ENCODE measurements at regions not wholly inside any gene's neighbourhood (a gene's known extent, or its start where the extent isn't known, plus 50 kb on each side); places are given as distances from the start of the nearest gene placed in this dataset.

DNA sequence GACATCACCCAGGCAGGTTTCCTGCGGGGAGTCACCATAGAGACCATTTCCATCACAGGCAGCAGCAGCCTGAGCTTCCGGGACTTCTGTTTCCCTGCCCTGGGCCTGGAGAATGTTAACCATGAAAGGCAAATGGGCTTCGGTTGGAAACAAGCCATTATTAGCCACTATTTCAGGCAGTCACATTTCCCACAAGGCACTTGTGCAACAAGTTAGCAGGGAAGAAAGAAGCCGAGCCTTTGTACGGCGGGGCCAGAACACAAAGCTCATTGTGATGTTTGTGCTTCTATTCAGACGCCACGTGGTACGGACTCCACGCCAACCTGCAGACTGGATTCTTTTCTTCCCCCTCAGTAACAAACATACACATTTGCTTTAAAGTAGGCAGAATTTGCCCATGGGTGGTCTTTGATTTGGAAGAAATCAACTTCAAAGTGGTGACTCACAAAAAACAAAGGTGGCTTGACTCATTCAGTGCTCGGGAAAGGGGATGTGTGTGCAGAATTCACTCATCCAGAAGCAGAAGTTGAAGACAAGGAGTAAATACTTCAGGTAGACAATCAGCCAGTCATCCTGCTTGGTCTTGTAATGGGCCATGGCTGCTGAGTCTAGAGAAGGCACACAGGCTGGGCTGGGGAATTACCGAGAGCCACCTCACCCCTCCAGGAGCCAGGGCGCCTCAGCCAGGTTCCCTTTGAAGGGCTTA, 154.2 kb upstream of the PRMT8 start:
- DNase-seq (ENCODE audit: low spot score) = peak; percentile 76
- FAIRE-seq = peak; percentile 96

GRCh38 chr12:3337944-3338343, 153.1 kb upstream of the PRMT8 start:
- DNase-seq (ENCODE audit: low spot score) = no peak
- FAIRE-seq = no peak

- FAIRE-seq = no peak
- DNase-seq (ENCODE audit: low spot score) = no peak
These were observed 151.8 kb upstream of the PRMT8 start for GRCh38 chr12:3339221-3339620.

DNA sequence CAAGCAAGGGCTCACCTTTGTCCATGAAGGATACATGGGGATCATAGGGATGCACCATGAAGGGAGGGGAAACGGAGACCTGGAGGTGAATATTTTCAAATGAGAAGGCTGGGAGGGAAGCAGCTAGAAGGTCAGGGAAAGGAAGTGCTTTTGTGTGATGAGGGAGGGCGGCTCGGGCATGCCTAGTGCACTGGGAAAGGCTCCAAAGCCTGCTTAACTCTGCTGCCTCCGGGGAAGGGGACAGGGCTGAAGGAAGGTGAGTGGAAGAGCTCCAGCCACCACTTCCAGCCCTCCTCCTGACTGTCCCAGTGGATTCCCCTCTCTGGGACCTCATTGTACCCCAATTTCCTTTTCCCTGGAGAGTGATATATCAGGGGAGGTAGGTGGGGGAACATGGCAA, 149.4 kb upstream of the PRMT8 start:
- DNase-seq (ENCODE audit: low spot score) (no peak), FAIRE-seq (no peak)

DNA sequence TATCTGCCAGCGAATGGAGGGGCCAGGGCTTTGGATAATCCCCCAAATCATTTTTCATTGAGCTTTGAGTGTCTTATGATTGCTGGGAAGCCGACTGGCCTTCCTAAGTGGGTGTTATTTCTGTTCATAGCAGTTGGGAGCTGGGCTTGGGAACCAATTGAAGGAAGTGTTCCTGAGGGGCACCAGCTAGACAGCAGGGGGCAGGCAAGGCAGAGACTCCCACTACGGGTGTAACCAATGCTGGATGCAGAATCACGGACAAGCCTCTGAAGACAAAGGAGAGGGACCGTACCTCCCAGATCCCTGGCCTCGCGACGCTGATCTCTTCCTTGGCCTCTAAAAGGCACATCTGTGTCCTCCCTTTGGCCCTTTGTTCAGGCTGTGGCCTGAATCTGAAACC, 149.0 kb upstream of the PRMT8 start:
- FAIRE-seq (peak; percentile 35), DNase-seq (ENCODE audit: low spot score) (peak; percentile 59)

GRCh38 chr12:3348055-3348454, 142.9 kb upstream of the PRMT8 start:
- FAIRE-seq (no peak), DNase-seq (ENCODE audit: low spot score) (no peak)

DNA sequence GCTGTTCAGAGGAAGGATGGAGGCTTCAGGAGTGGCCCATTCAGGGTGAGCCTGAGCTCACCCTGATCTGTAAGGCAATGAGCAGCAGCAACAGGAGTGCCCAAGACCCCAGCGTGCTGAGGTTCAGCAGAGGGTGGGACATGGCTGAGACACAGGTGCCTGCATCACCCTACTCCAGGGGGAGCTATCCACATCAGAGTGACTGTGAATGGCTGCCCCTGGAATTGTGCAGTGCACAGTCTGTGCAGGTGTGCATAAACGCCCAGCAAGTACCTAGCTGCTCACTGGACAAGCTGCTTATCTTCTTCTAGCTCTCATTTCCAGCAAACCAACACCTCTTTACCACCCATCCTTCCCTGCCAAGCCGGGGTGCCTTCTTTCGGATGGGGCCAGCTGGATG, 140.6 kb upstream of the PRMT8 start:
- FAIRE-seq (no peak), DNase-seq (ENCODE audit: low spot score) (no peak)

GRCh38 chr12:3351731-3352130, 139.3 kb upstream of the PRMT8 start:
- FAIRE-seq (no peak), DNase-seq (ENCODE audit: low spot score) (no peak)

DNA sequence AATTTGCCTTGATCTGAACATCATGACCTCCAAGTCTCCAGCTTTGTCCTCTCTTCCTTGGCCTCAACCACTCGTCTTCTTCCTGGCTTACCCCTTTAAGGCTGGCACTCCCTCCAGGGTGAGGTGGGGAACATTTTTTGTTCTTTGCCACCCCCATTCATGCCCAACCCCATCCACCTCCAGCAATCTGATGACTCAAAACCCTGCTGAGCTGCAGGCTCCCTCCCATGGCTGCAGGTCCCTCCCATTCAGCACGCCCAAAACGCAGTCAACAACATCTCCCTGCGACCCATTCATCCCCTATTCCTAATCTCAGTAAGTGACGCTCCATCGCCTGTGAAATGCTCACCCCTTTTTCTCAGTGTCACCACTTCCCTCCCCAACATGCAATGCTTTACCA, 138.8 kb upstream of the PRMT8 start:
- FAIRE-seq = no peak
- no peak for DNase-seq (ENCODE audit: low spot score)

- peak; percentile 69 for FAIRE-seq
- no peak for DNase-seq (ENCODE audit: low spot score)
These were observed 137.4 kb upstream of the PRMT8 start for GRCh38 chr12:3353621-3354020.

GRCh38 chr12:3354586-3354985, 136.4 kb upstream of the PRMT8 start:
- DNase-seq (ENCODE audit: low spot score) (no peak), FAIRE-seq (peak; percentile 13)

- peak; percentile 53 for FAIRE-seq
- DNase-seq (ENCODE audit: low spot score) = no peak
These were observed 135.6 kb upstream of the PRMT8 start for GRCh38 chr12:3355378-3355900.

DNA sequence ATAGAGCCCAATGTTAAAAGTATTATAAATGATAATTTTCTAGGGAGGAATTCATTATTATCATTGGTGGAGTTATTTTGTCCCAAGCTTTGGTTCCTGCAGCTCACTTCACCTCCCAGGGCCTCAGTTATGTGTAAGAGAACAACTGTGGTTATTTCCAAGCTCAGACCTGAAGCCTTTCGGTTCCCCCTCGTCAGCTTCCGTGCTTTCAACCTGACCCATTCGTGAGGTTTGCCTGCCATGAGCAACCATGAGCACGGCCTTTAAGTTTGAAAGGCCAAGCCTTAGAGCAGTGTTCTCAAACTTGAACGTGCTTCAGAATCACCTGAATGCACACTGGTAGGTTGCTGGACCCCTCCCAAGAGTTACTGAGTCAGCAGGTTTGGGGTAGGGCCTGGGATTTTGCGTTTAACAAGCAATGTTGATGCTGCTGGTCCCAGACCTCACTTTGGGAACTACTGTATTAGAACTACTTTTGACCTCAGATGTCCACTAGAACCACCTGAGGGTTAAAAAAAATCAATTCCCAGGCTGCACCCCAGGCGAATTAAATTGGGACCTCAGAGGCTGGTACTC, 133.0 kb upstream of the PRMT8 start:
- FAIRE-seq (no peak), DNase-seq (ENCODE audit: low spot score) (no peak)

- FAIRE-seq = no peak
These were observed 131.5 kb upstream of the PRMT8 start for GRCh38 chr12:3359478-3359877.

DNA sequence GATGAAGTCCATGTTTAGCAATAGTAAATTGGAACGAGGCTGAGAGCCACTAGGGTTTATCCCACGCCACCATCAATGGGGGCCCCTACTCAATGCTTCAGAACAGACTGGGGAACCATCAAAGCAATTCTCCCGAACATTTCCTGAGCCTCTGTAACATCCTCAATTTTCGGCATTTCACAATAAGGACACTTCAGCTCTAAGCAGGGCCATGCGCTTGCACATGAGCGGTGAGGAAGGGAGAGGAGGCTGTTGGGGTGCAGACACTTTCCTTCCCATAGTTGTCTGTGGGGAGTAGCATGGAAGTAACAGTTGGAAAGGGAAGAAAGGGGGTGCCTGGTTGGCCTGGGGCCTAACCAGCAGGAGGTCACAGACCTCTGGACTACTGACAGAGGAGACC, 129.9 kb upstream of the PRMT8 start:
- no peak for DNase-seq (ENCODE audit: low spot score)
- peak; percentile 23 for FAIRE-seq

More at GRCh38 chr12:3359478-3359877, 131.5 kb upstream of the PRMT8 start:
- DNase-seq (ENCODE audit: low spot score) = no peak

- no peak for FAIRE-seq
- DNase-seq (ENCODE audit: low spot score) = no peak
These were observed 128.3 kb upstream of the PRMT8 start for GRCh38 chr12:3362737-3363136.

DNA sequence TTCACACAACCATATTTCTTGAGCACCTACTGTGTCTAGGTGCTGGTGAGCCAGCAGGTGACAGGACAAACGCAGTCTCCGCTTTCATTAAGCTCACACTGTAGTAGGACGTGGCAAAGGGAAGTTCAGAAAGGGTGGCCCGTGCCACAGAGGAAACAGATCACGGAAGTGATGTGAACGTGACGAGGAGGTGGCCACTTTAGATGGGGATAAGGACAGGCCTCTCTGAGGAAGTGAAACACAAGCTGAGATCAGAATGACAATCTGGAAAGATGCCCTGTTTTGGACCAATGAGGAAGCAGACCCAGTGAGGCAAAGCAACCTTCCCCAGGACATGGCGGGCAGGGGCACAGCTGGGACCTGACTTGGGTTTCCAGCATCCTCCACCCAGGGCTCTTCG, 127.4 kb upstream of the PRMT8 start:
- DNase-seq (ENCODE audit: low spot score) = no peak
- peak; percentile 84 for FAIRE-seq

DNA sequence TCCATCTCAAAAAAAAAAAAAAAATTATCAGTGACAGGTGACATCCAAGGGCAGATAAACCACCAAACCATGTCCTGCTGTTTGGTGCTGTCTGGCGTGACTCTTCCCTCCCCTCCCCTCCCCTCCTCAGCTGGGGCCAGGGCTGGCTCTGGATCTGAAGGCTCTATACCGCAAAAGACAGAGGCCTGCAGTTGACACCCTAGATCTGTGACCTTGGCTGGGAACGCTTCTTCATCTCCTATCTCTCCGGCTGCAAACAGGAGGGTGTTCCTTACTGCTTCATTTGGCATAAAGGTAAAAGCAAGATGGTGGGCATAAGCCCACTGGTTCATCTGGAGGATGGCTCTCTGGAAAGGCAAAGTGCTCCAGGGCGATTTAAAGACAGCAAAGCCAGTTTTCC, 126.8 kb upstream of the PRMT8 start:
- no peak for FAIRE-seq
- no peak for DNase-seq (ENCODE audit: low spot score)

DNA sequence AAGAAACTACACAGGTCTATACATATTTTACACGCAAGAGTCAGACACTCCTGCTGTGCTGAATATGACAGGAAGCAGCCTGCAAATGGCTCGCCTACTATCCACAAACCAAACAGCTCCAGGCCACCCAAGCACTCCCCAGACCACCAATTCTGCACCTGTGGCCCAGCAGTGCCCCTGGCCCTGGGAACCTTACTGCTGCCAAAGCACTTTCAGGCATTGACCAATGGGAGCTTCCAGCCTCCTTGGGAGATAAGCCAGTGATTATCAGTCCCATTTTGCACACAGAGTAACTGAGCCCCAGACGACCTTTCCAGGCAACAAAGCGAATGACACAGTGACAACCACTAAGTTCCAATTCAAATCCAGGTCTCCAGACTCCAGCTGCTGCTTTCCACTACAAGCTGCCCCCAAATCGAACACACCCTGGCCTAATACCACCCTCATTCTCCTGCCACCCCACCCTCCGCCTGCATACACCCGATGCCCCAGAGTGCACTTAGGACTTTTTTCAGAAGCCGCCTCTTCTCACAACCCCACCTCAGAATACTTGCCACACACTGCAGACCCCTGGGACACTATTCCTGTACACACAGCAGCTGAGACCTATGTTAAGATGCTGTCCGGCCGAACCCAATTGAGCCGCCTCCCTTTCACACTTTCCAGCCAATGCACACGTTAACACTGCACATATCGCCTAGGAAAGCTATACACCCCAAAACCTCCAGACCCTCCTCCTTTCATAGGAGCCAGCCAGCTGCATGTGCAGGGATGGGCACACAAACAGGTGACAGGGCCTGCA, 126.1 kb upstream of the PRMT8 start:
- DNase-seq (ENCODE audit: low spot score) (no peak), FAIRE-seq (no peak)

DNA sequence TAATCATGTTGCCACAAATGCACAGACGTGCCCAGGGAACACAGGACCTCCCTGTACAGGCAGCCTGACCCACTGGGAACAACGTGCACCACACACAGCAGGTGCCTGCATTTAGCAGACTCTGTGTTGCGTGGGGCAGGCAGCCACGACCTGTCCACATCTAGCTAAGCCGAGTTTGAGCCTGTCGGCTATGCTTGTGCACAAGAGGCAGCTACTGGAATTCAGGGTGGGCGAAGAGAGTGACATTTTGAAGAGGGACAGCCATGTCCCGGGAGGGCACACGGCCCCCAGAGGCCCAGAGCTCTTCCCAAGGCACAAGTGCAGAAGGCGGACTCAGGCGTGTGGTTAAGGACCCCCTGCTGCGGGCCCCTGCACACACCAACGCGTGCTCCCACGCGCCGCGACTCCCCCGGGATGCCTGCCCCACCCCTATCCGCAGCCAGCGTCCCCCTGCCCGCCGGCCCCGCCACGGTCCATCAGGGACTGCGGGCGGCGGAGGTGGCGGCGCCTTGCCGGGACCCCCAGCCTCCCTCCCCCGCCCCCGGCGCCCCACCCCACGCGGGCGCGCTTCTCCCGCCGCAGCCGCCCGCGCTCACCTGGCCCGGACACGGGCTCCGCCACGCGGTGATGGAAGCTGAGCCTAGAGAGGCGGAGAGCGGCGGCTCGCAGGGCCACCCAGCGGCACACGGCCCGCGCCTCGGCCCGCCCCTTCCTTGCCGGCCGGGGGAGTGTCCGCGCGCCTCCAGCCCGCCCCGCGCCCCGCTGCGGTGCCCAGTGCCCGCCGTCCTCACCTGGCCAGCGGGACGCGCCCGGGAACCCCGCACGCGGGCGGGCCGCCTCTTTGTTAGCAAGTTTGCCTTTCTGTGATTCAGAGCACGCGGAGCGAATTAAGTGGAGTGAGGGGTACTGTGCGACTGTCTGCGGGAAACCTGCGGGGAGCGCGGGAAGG, 125.3 kb upstream of the PRMT8 start:
- DNase-seq (ENCODE audit: low spot score) (peak; percentile 92), FAIRE-seq (peak; percentile 91)

DNA sequence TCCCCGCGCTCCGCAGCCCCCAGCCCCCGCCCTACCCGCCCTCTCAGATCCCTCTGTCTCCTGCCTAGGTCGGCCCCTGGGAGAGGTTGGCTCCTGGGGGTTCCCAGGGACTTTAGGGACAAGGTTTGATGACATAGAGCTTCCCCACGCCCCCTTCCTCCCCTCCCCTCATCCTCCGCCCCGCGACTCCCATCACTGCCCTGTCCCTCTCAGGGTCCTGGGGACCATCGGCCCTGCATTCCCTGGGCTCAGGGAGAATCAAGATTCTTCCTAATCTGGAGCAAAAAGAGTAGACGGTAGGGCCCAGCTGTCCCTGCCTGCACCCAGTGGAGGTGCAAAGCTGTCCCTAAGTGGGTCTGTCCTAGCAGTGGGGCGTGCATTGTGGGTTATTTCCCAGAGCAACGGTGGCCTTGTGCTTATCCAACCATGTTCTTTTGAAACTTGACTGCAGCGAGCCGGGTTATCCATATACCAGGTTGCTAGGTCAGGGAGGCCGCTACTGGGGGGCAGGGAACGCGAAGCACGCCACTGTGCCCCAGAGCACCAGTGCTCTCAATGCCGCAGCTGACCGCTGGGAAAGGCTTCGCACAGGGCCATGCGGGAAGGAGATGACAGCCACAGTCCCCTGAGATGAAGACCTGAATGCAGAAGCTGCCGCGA, 124.4 kb upstream of the PRMT8 start:
- FAIRE-seq (peak; percentile 58), DNase-seq (ENCODE audit: low spot score) (no peak)
